Gastrocnemius medialis (tissue), 4 donors: ENCODE measurements at regions not wholly inside any gene's neighbourhood (a gene's known extent, or its start where the extent isn't known, plus 50 kb on each side); places are given as distances from the start of the nearest gene placed in this dataset.

Experiments
- POLR2A ChIP-seq, 2 donors: fragments of 450-650 bp; IDR thresholded peaks; one replicate each; pipeline ENCODE4 v1.6.1; 2017; ENCODE audit warnings: antibody characterized with exemption in 2 of 2, mild to moderate bottlenecking in 2 of 2, moderate library complexity in 2 of 2
- TF ChIP-seq, protein P1 (sequence below), 5 experiments: fragments of 450-650 bp in 3 of 5; fragments of 200-600 bp in 2 of 5; sonication (generic) in 2 of 5; IDR thresholded peaks in 4 of 5; conservative IDR thresholded peaks in 1 of 5; 1 replicate in 4 of 5; 2 replicates in 1 of 5; pipeline ENCODE4 v1.5.1; 2016 to 2019; ENCODE audit warnings: antibody characterized with exemption in 5 of 5, mild to moderate bottlenecking in 3 of 5, moderate library complexity in 3 of 5

DNA sequence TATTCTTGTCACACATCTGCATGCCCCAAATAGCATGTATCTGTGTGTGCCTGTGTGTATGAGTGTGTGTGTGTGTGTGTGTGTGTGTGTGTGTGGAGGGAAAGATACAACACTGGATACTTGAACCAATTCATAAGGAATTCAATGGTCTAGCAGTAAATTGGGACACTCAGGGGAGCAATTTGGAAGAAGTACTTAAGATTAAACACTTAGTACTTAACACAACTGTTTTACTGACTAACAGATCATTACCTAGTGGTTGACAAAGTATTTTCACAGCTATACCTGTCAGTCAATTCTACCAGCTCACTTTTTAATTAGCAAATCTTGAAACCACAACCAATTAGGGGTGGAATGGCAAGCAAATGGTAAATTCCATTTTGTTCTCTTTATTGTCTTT is 1024.1 kb downstream of the TMEM182 start:
- TF ChIP-seq, protein P1, sequence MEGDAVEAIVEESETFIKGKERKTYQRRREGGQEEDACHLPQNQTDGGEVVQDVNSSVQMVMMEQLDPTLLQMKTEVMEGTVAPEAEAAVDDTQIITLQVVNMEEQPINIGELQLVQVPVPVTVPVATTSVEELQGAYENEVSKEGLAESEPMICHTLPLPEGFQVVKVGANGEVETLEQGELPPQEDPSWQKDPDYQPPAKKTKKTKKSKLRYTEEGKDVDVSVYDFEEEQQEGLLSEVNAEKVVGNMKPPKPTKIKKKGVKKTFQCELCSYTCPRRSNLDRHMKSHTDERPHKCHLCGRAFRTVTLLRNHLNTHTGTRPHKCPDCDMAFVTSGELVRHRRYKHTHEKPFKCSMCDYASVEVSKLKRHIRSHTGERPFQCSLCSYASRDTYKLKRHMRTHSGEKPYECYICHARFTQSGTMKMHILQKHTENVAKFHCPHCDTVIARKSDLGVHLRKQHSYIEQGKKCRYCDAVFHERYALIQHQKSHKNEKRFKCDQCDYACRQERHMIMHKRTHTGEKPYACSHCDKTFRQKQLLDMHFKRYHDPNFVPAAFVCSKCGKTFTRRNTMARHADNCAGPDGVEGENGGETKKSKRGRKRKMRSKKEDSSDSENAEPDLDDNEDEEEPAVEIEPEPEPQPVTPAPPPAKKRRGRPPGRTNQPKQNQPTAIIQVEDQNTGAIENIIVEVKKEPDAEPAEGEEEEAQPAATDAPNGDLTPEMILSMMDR (IDR thresholded peaks at IDR 0.05 in 4 of 5, conservative IDR thresholded peaks at IDR 0.05 in 1 of 5), result no peak
- TF ChIP-seq POLR2A (IDR thresholded peaks at IDR 0.05), result no peak
